ENCODE measurements at regions not wholly inside any gene's neighbourhood (a gene's known extent, or its start where the extent isn't known, plus 50 kb on each side); places are given as distances from the start of the nearest gene placed in this dataset.

DNA sequence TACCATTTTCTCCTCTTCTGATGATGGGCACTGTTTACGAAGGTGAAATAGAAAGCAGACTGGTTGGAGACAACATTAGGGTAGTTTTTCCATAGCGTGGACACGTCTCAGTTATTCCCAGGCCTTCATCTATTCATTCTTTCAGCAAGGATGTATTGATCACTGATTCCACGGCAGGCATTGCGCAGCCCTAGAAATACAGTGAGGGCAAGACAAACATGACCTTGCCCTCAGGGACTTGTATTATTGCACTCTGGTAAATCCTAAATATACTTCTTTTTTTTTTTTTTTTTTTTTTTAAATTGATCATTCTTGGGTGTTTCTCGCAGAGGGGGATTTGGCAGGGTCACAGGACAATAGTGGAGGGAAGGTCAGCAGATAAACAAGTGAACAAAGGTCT, 167.3 kb upstream of the SPRED2 start:
- H3K4me1 ChIP-seq (ENCODE audit: insufficient read depth), result no peaks in the 10 kb centered on the region
- H3K36me3 ChIP-seq (replicated peaks; ENCODE audit: insufficient read depth, low read depth), result no peaks in the 10 kb centered on the region
- no peaks in the 10 kb centered on the region for H3K27me3 ChIP-seq
- no peak overlapping the region for H3K4me3 ChIP-seq
- no peaks in the 10 kb centered on the region for H3K9me2 ChIP-seq (replicated peaks; ENCODE audit: insufficient read depth)
- H2AFZ ChIP-seq, result no peak overlapping the region
- H3K4me2 ChIP-seq, result no peak overlapping the region
- no peak for TF ChIP-seq CTCF (IDR thresholded peaks at IDR 0.05; ENCODE audit: poor library complexity)
- no peak for TF ChIP-seq EZH2phosphoT487 (IDR thresholded peaks at IDR 0.05; ENCODE audit: low read depth, severe bottlenecking, unreplicated experiment)
- no peak for TF ChIP-seq EZH2 (IDR thresholded peaks at IDR 0.05; ENCODE audit: borderline replicate concordance)
- DNase-seq (ENCODE audit: low spot score), result no peak
- no peaks in the 10 kb centered on the region for H3K9me3 ChIP-seq (ENCODE audit: low read depth)
- H3K27ac ChIP-seq, result no peak overlapping the region
- 67% methylated on average over 5 of the region's 6 CpGs for WGBS (ENCODE audit: low lambda C conversion rate, missing lambda C conversion rate)
- H3K79me2 ChIP-seq, result no peaks in the 10 kb centered on the region
- H4K20me1 ChIP-seq (ENCODE audit: insufficient read depth, poor library complexity, severe bottlenecking), result no peaks in the 10 kb centered on the region

GRCh38 chr2:65598996-65599395, 166.6 kb upstream of the SPRED2 start:
- TF ChIP-seq EZH2 (IDR thresholded peaks at IDR 0.05; ENCODE audit: borderline replicate concordance), result no peak
- no peak for TF ChIP-seq EZH2phosphoT487 (IDR thresholded peaks at IDR 0.05; ENCODE audit: low read depth, severe bottlenecking, unreplicated experiment)
- TF ChIP-seq CTCF (IDR thresholded peaks at IDR 0.05; ENCODE audit: poor library complexity), result no peak

GRCh38 chr2:65598264-65598663, 165.9 kb upstream of the SPRED2 start:
- no peak overlapping the region for H3K4me3 ChIP-seq
- no peak overlapping the region for H2AFZ ChIP-seq
- WGBS (ENCODE audit: low lambda C conversion rate, missing lambda C conversion rate), result 93% methylated on average over 4 of the region's 4 CpGs
- no peaks in the 10 kb centered on the region for H3K79me2 ChIP-seq
- no peaks in the 10 kb centered on the region for H3K9me2 ChIP-seq (replicated peaks; ENCODE audit: insufficient read depth)
- H4K20me1 ChIP-seq (ENCODE audit: insufficient read depth, poor library complexity, severe bottlenecking), result no peaks in the 10 kb centered on the region
- H3K27ac ChIP-seq, result no peak overlapping the region
- no peaks in the 10 kb centered on the region for H3K27me3 ChIP-seq
- H3K9me3 ChIP-seq (ENCODE audit: low read depth), result no peaks in the 10 kb centered on the region
- TF ChIP-seq EZH2phosphoT487 (IDR thresholded peaks at IDR 0.05; ENCODE audit: low read depth, severe bottlenecking, unreplicated experiment) (no peak), EZH2 (IDR thresholded peaks at IDR 0.05; ENCODE audit: borderline replicate concordance) (no peak), CTCF (IDR thresholded peaks at IDR 0.05; ENCODE audit: poor library complexity) (no peak)
- H3K4me2 ChIP-seq, result no peak overlapping the region
- DNase-seq (ENCODE audit: low spot score), result no peak
- H3K36me3 ChIP-seq (replicated peaks; ENCODE audit: insufficient read depth, low read depth), result no peaks in the 10 kb centered on the region
- no peaks in the 10 kb centered on the region for H3K4me1 ChIP-seq (ENCODE audit: insufficient read depth)

More at GRCh38 chr2:65598996-65599395, 166.6 kb upstream of the SPRED2 start:
- H3K9me2 ChIP-seq (replicated peaks; ENCODE audit: insufficient read depth), result no peaks in the 10 kb centered on the region
- H3K27me3 ChIP-seq, result no peaks in the 10 kb centered on the region
- no peaks in the 10 kb centered on the region for H3K4me1 ChIP-seq (ENCODE audit: insufficient read depth)
- 66% methylated on average over 1 of the region's 1 CpG for WGBS (ENCODE audit: low lambda C conversion rate, missing lambda C conversion rate)
- no peaks in the 10 kb centered on the region for H3K9me3 ChIP-seq (ENCODE audit: low read depth)
- DNase-seq (ENCODE audit: low spot score), result no peak
- H3K4me3 ChIP-seq, result no peak overlapping the region
- no peaks in the 10 kb centered on the region for H3K79me2 ChIP-seq
- H3K4me2 ChIP-seq, result no peak overlapping the region
- H2AFZ ChIP-seq, result no peak overlapping the region
- no peak overlapping the region for H3K27ac ChIP-seq
- H3K36me3 ChIP-seq (replicated peaks; ENCODE audit: insufficient read depth, low read depth), result no peaks in the 10 kb centered on the region
- no peaks in the 10 kb centered on the region for H4K20me1 ChIP-seq (ENCODE audit: insufficient read depth, poor library complexity, severe bottlenecking)

GRCh38 chr2:65595630-65596029, 163.2 kb upstream of the SPRED2 start:
- TF ChIP-seq EZH2phosphoT487 (IDR thresholded peaks at IDR 0.05; ENCODE audit: low read depth, severe bottlenecking, unreplicated experiment), result no peak
- TF ChIP-seq EZH2 (IDR thresholded peaks at IDR 0.05; ENCODE audit: borderline replicate concordance), result no peak
- TF ChIP-seq CTCF (IDR thresholded peaks at IDR 0.05; ENCODE audit: poor library complexity), result no peak

More at GRCh38 chr2:65595630-65596029, 163.2 kb upstream of the SPRED2 start:
- no peak for DNase-seq (ENCODE audit: low spot score)
- Histone ChIP-seq H3K36me3 (replicated peaks; ENCODE audit: insufficient read depth, low read depth) (no peaks in the 10 kb centered on the region), H3K27me3 (no peaks in the 10 kb centered on the region), H3K27ac (no peak overlapping the region), H3K4me3 (no peak overlapping the region), H4K20me1 (ENCODE audit: insufficient read depth, poor library complexity, severe bottlenecking) (no peaks in the 10 kb centered on the region), H3K9me3 (ENCODE audit: low read depth) (no peaks in the 10 kb centered on the region), H3K4me1 (ENCODE audit: insufficient read depth) (no peaks in the 10 kb centered on the region), H3K4me2 (no peak overlapping the region), H3K9me2 (replicated peaks; ENCODE audit: insufficient read depth) (no peaks in the 10 kb centered on the region), H3K79me2 (no peaks in the 10 kb centered on the region), H2AFZ (no peak overlapping the region)
